ENCODE measurements at regions not wholly inside any gene's neighbourhood (a gene's known extent, or its start where the extent isn't known, plus 50 kb on each side); places are given as distances from the start of the nearest gene placed in this dataset.

DNA sequence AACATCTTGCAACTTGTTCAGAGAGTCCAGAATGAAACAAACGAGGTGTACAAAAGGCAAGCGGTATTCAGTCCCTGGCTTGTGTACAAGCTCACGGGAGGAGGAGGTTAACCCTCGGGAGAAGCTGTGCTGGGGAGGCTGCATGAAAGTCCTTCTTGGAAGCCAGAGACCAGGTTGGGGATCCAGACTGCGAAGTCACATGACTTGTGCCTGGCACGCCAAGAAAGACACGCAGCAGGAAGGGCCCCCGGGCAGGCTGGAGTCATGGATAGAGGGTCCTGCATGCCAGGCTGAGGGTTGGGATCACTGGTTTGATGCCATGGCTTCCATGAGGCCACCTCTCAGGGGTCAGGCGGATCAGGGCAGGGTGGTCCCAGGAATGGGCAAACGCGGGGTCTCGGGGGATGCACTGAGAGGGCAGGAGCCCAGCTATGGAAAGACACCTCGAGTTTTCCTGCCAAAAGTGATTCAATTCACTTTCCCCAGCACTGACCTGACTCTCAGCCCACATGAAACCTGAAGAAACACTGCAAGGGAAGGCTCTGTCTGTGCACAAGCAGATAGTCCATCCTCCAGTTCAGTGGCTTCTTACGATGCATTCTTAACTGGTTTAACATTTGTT, 79.4 kb downstream of the DLL1 start:
- no peak for DNase-seq (ENCODE audit: low read depth)
- H3K4me3 ChIP-seq (ENCODE audit: low read depth, low read length) = no peak overlapping the region
- TF ChIP-seq, protein P1, sequence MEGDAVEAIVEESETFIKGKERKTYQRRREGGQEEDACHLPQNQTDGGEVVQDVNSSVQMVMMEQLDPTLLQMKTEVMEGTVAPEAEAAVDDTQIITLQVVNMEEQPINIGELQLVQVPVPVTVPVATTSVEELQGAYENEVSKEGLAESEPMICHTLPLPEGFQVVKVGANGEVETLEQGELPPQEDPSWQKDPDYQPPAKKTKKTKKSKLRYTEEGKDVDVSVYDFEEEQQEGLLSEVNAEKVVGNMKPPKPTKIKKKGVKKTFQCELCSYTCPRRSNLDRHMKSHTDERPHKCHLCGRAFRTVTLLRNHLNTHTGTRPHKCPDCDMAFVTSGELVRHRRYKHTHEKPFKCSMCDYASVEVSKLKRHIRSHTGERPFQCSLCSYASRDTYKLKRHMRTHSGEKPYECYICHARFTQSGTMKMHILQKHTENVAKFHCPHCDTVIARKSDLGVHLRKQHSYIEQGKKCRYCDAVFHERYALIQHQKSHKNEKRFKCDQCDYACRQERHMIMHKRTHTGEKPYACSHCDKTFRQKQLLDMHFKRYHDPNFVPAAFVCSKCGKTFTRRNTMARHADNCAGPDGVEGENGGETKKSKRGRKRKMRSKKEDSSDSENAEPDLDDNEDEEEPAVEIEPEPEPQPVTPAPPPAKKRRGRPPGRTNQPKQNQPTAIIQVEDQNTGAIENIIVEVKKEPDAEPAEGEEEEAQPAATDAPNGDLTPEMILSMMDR (conservative IDR thresholded peaks at IDR 0.05; ENCODE audit: low read depth, low read length) = no peak

DNA sequence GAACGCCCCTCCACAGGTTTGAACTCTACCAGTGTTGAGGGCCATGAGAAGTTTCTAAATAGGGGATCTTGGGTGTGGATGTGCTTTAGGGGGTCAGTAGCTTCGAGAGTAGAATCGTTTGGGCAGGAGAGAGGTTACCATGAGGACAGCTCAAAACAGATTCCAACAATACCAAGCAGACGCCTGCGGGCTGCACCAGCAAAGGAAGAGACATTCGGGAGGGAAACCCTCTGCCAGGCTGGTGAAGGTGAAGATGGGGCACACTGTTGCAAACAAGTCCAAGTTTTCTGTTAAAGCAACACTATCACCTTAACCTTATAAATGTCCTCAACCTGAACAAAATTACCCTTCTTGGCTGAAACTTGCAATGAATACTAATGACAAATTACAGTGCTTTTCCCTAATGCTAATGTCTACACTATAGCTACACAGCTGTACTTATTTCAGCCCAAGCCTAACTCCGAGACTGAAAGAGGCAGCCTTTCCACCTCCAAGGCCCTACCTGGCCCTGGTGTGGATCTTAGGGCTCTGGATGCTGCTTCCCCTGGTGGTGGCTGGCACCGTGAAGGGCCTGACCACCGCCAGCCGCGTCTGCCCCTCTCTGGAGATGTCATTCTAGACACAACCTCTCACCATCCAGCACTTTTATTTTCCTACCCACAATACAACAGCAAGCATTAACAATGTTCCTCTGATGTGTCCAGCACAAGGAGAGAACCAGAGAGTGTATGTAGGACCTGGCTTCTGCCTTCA, 80.1 kb downstream of the DLL1 start:
- DNase-seq (ENCODE audit: low read depth) = no peak
- H3K4me3 ChIP-seq (ENCODE audit: low read depth, low read length) = no peak overlapping the region
- TF ChIP-seq, protein P1 (conservative IDR thresholded peaks at IDR 0.05; ENCODE audit: low read depth, low read length) = no peak

DNA sequence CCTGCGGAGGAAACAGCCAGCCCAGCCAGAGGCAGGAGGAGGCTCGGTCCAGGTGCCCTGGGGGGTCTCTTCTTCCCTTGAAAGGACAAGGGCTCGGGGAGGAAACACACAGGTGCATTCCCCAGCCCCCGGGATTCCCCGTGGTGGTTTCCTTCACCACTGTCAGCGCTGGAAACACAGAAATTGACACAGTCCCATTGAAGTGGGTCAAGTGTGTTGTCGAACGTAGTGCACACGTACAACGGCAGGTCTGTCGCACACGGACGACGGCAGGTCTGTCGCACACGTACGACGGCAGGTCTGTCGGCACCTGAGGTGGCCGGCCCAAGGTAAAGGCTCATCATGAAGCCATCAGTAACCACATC, 80.9 kb downstream of the DLL1 start:
- DNase-seq (ENCODE audit: low read depth) = no peak
- H3K4me3 ChIP-seq (ENCODE audit: low read depth, low read length) = no peak overlapping the region
- TF ChIP-seq, protein P1 (conservative IDR thresholded peaks at IDR 0.05; ENCODE audit: low read depth, low read length) = no peak

DNA sequence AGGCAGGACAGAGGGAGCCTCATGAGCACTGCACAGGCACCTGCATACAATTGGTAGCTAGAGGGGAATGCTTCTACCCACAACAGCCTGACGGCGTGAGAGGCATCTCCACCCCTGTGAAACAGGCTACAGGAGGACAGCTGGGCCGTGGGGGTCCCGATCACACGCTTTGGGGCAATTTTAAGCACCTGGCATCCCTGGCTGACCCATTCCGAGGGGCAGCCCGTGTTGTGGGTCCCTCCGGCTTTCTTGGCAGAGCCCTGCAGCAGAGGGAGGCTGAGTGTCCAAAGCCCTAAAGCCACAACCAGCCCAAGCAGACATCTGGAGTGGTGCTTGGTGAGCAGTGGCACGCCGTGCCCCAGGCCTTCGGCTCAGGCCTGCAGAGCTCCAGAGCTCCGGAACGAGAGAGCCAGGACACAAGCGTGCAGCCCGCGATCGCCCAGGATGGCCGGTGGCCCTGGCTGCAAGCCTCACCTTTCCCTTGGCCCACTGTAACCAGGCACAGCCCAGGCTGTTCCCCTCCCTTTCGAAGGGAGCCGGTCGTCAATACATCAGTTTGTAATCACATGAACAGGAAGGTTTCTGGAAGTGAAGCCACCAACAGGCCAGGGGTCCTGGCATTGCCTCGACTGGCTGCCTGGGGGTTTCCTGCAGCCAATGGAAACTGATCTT, 81.4 kb downstream of the DLL1 start:
- no peak overlapping the region for H3K4me3 ChIP-seq (ENCODE audit: low read depth, low read length)
- TF ChIP-seq, protein P1 (conservative IDR thresholded peaks at IDR 0.05; ENCODE audit: low read depth, low read length) = no peak
- no peak for DNase-seq (ENCODE audit: low read depth)

DNA sequence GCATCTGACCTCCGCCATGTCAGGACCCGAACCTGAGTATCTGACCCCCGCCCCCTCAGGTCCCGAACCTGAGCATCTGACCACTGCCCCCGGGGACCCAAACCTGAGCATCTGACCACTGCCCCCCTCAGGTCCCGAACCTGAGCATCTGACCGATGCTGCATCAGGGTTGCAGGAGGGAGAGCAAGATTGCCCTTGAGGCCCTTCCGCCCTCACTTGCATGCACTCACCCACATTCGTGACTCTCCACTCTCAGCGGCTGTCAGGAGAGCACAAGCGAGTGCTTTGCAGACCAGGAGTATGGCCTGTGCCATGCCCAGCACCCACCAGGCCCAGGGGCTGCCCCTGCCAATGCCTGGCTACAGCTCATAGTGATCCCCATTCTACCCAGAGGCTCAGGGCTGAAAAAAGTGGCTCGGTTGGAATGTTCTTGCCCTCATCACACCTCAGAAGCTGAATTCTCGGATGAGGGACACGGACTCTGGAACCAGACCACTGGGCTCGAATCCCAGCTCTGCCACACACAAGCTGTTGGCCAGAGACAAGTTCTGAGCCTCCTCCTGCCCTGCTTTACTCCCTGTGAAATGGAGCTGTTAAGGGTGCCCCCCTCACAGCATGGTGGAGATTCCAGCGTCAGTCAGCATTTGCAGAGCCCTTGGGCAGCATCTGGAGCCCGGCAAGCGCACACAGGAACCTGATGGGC, 82.1 kb downstream of the DLL1 start:
- H3K4me3 ChIP-seq (ENCODE audit: low read depth, low read length) = no peak overlapping the region
- DNase-seq (ENCODE audit: low read depth) = no peak
- TF ChIP-seq, protein P1 (conservative IDR thresholded peaks at IDR 0.05; ENCODE audit: low read depth, low read length) = no peak

DNA sequence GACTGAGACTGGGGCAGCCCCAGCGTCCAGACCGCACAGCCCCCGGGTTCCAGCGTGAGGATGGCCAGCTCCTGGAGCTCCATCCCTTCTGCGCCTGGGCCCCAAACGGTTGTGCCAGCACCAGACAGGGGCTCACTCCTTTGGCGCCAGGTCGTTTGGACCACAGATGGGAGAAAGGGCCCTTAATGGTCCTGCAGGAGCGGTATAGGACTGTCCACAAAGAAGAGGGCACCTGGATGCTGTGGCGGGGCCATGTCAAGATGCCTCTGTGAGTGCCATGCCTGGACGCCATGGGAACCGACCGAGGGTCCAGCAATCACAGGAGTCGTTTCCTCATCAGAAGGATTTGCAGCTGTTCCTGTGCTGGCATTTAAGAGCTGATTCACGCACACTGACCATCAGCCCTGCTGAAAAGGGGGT, 82.7 kb downstream of the DLL1 start:
- no peak for DNase-seq (ENCODE audit: low read depth)
- TF ChIP-seq, protein P1 (conservative IDR thresholded peaks at IDR 0.05; ENCODE audit: low read depth, low read length) = no peak

More for the DNA sequence above, 82.7 kb downstream of the DLL1 start:
- no peak overlapping the region for H3K4me3 ChIP-seq (ENCODE audit: low read depth, low read length)
